Sigmoid colon (tissue), 3 donors: ENCODE measurements at regions not wholly inside any gene's neighbourhood (a gene's known extent, or its start where the extent isn't known, plus 50 kb on each side); places are given as distances from the start of the nearest gene placed in this dataset.

Source experiments
- POLR2A ChIP-seq, 2 donors: fragments of 450-650 bp; IDR thresholded peaks; one replicate each; pipeline ENCODE4 v1.6.1; 2016; ENCODE audit warnings: antibody characterized with exemption in 2 of 2, mild to moderate bottlenecking in 2 of 2, moderate library complexity in 2 of 2
- TF ChIP-seq, protein P1 (sequence below), 4 experiments: fragments of 450-650 bp in 3 of 4; fragments of 200-600 bp in 1 of 4; IDR thresholded peaks; one replicate each; pipeline ENCODE4 v1.5.1; 2016 to 2019; ENCODE audit warnings: antibody characterized with exemption in 4 of 4, mild to moderate bottlenecking in 3 of 4, moderate library complexity in 2 of 4

DNA sequence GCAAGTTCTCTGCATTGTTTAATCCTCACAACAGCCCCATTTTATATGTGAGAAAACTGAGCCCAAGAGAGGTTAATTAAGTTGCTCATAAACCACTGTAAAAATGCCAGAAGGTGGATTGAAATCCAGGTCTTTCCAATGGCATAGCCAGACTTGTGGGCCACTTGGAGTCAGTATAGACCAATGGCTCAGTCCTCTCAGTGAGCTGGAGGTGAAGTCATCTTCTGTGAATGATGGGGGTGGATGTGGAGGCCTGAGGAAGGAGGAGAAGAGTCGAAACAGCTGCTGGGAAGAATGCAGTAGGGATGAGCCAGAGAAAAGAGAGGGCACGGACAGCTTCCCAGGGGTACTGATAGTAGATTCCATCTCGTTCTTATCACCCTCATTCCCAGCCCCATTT is 213.4 kb downstream of the SOX9 start:
- TF ChIP-seq, protein P1, sequence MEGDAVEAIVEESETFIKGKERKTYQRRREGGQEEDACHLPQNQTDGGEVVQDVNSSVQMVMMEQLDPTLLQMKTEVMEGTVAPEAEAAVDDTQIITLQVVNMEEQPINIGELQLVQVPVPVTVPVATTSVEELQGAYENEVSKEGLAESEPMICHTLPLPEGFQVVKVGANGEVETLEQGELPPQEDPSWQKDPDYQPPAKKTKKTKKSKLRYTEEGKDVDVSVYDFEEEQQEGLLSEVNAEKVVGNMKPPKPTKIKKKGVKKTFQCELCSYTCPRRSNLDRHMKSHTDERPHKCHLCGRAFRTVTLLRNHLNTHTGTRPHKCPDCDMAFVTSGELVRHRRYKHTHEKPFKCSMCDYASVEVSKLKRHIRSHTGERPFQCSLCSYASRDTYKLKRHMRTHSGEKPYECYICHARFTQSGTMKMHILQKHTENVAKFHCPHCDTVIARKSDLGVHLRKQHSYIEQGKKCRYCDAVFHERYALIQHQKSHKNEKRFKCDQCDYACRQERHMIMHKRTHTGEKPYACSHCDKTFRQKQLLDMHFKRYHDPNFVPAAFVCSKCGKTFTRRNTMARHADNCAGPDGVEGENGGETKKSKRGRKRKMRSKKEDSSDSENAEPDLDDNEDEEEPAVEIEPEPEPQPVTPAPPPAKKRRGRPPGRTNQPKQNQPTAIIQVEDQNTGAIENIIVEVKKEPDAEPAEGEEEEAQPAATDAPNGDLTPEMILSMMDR (IDR thresholded peaks at IDR 0.05): no peak
- TF ChIP-seq POLR2A (IDR thresholded peaks at IDR 0.05): no peak
